GM18517 (cell line): ENCODE measurements at regions not wholly inside any gene's neighbourhood (a gene's known extent, or its start where the extent isn't known, plus 50 kb on each side); places are given as distances from the start of the nearest gene placed in this dataset.

Experiments used
- ATAC-seq: cut with Tn5 transposase; IDR thresholded peaks from one replicate; pipeline ENCODE4 v1.9.1; 2021; ENCODE audit warnings: mild to moderate bottlenecking, moderate library complexity; ENCODE audit not compliant: unreplicated experiment

GRCh38 chr3:124461838-124462632, 268.2 kb upstream of the UMPS start:
- ATAC-seq: no peak

DNA sequence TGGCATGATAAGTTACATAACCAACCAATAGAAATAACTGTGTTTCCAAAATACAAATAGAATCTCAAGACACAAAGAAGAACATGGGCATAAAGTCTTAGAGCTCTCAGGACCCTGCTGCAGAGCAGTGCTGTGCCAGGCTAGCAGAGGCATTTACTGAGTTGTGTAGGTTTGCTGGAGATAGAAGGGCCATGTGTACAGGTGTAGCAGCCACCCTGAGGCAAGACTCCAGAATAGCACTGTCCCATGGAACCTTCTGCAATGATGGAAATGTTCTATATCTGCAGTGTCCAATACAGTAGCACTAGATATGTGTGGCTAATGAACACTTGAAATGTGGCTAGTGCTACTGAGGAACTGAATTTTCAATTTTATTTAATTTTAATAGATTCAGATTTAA, 267.0 kb upstream of the UMPS start:
- ATAC-seq: no peak

DNA sequence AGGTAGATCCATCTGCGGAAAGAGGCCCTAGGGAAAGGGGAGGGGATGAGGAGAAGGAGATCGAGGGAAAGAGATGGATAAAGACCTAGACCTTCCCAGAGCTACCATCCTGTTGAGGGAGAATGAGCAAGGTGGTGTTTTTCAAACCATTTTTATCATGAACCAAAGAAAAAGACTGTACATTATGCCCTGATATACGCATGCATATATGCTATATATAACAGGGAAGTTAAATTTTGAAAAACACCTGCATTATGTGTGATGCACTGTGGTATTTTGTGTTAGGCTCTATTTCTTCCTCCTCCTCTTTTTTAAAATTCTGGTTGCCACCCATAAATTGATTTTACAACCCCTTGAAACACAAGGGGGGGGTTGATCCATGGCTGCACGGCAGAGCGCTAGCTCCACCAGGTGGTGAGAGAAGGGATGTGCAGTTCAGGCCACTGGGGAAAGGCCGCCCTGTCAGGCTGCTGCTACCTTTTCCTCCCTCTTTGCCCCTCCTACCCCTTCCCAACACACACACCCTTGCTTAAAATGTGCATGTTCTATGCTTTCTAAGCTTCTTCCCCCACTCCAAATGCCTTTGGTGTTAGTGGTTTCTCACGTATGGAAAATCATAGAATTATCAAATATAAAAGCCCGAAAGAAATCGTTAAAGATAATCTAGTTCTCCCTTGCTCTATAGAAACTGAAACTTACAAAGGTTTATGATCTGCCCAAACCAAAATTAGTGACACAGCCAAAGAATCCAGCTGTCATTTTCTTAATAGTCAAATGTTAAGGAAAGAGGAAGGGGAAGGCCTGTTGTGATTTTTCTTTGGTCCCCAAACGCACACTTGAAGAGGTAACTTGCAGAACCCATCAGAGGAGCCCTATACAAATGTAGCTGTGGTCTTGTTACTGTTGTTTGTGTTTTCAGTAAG, 262.0 kb upstream of the UMPS start:
- ATAC-seq: no peak

DNA sequence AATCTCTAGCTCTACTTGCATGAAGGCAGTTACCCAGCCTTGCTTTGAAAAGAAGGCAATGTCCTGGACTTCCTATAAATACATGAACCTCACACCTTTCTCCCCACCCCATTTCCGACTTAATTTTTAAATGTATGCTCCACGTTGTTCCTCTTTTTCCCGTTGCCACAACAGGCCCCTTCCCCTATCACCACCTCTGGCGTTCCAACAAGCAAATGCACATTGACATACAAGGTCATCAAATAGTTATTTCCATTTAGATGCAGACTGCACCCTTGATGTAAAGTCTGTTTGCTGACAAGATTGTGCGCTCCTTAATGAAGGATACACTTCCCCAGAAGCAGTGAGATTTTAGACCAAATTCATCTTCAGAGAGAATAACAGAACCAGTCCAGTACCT, 260.7 kb upstream of the UMPS start:
- ATAC-seq: no peak

DNA sequence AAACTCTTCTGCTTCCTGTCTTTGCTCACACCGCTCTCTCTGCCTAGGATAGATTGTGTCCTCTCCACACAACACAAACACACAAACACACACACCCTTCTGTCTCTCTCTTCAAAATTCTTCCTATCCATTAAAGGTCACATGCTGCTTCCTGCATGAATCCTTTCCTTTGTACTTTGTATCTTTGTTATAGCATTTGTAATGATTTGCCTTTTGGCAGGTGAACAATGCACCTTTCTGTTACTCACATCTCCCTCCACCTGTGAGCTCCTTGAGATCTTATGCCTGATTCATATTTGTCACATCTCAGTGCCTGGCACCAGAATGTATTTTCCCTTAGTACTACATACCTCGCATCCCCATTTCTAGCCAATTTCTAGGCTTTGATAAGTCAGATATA, 251.4 kb upstream of the UMPS start:
- no peak for ATAC-seq

GRCh38 chr3:124483915-124484470, 246.3 kb upstream of the UMPS start:
- no peak for ATAC-seq

GRCh38 chr3:124486324-124486723, 243.9 kb upstream of the UMPS start:
- ATAC-seq: no peak

DNA sequence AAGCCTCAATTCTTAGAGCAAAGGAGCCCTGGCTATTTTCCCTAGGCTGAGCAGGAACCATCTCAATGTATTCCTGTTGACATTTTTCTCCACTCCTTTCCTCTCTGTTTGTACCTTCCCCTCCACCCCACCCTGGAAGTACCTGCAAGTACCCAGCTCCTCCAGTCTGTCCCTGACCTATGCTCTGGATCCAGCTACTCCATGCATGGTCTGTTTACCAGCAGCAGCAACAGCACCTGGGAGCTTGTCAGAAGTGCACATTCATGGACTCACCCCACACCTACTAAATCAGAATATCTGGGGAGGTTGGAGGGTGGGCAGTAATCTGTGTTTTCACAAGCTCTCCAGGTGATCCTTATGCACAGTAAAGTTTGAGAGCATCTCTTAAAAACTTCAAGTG, 240.7 kb upstream of the UMPS start:
- ATAC-seq: no peak

DNA sequence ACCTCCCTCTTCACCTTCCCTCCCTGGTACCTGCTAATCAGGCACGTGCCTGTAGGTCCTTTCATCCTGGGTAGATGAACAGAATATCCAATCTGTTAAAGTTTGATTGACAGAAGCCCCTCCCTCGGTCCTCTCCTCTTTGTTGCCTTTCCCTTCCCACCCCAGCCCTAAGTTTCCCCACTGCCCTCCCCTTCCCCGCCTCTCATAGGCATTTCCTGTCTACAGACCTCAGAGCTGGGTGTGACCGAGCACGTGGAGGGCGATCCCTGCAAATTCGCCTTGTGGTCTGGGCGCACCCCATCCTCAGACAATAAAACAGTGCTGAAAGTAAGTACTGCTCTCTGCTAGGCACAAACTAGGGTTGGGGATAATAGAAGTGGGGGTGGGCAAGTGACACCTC, 239.2 kb upstream of the UMPS start:
- ATAC-seq: no peak

GRCh38 chr3:124491875-124492274, 238.4 kb upstream of the UMPS start:
- ATAC-seq: no peak

- ATAC-seq: no peak
Observed at GRCh38 chr3:124492824-124493223, 237.4 kb upstream of the UMPS start.

- no peak for ATAC-seq
Observed at GRCh38 chr3:124496061-124496460, 234.2 kb upstream of the UMPS start.

DNA sequence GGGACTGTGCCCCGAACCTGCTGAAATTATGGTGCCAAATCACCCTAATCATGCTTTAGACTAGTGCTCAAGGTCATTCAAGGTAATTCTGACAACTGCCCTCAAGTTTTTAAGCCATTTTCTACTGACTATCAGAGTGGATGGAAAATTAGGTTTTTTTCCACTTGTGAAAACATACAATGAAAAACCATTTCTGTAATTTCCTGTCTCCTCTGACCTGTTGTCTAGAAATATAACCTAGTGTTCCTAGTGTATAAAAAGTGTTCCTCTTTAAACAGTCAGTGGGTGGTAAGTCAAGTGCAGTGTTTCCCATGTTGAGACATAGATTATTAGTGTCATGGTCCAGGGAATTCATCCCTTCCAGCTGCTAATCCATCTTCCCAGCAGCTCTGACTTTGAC, 232.8 kb upstream of the UMPS start:
- no peak for ATAC-seq

GRCh38 chr3:124498891-124499290, 231.4 kb upstream of the UMPS start:
- ATAC-seq: no peak

DNA sequence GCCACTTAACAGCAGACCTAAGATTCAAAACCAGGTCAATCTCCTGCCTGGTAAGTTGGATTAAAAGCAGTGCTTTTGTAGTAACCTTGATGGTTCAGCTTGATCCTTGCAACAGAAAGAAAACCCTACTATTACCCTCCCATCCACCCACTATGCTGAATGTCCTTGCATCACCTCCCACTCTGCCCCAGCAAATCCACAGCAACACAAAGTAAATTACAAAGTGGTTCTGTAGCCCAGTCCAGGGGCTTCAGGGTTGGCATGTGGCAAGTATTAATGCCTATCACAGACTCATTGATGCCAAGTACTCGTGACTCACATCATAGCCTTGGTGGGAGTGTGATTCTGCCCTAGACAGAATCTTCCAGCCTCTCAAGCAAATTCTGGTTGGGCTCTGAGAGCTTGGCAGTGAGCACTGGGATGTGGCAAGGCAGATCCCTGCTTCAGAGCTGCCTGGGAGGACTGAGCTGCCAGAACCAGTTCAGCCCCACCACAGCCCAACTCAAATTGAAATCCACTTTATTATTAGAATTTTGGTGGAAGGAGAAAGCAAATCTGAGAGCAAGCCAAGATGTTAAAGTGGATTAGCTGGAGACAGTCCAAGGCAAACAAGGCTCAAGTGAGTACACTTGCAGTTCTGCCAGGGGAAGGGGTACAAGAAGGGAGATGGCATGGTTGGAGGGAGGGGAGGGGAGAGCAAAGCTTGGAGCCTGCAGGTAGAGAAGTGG, 225.8 kb upstream of the UMPS start:
- no peak for ATAC-seq

GRCh38 chr3:124509884-124510283, 220.4 kb upstream of the UMPS start:
- no peak for ATAC-seq

GRCh38 chr3:124510290-124510689, 220.0 kb upstream of the UMPS start:
- no peak for ATAC-seq

GRCh38 chr3:124512881-124513609, 217.2 kb upstream of the UMPS start:
- ATAC-seq: no peak

- no peak for ATAC-seq
Observed at GRCh38 chr3:124513610-124513997, 216.6 kb upstream of the UMPS start.

DNA sequence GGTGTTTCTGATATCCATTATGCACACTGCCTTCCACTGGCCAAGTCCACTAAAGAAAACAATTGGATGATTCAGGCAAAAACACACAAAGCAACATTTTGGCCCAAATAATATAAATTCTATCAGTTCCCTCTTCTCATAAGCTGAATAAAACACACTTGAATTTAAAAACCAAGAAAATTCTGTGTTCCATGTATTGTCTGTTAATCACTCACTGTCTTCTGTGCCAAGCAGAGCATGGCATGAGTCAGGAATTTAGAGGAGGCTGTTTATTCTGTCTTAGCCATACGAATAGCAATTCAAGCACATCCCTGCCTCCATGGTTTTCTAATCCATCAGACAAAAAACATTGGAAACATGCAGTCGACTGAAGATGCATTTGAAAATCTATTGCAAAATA, 215.6 kb upstream of the UMPS start:
- no peak for ATAC-seq
